Mammary epithelial cell (primary cell): ENCODE measurements at regions not wholly inside any gene's neighbourhood (a gene's known extent, or its start where the extent isn't known, plus 50 kb on each side); places are given as distances from the start of the nearest gene placed in this dataset.

Experiments used
- CTCF ChIP-seq, 2 donors: IDR thresholded peaks in 1 of 2; conservative IDR thresholded peaks in 1 of 2; 2 replicates each; pipeline ENCODE4 v1.5.1; 2011 to 2012; ENCODE audit warnings: inconsistent platforms in 2 of 2, low read length in 2 of 2, mild to moderate bottlenecking in 2 of 2, control low read depth in 1 of 2, low read depth in 1 of 2; ENCODE audit not compliant: insufficient read depth in 1 of 2; ENCODE audit errors: extremely low read depth in 1 of 2
- EZH2 ChIP-seq: IDR thresholded peaks from 2 replicates; pipeline ENCODE4 v1.6.1; 2012; ENCODE audit warnings: low read length, inconsistent platforms, borderline replicate concordance

GRCh38 chr17:72477491-72477890 is 356.7 kb downstream of the SOX9 start:
- TF ChIP-seq CTCF (conservative IDR thresholded peaks at IDR 0.05 in 1 of 2, IDR thresholded peaks at IDR 0.05 in 1 of 2; ENCODE audit: extremely low read depth in 1 of 2, insufficient read depth in 1 of 2, low read depth in 1 of 2, low read length in 2 of 2) (no peak), EZH2 (no peak)
